Stomach (tissue), 8 donors: ENCODE measurements at regions not wholly inside any gene's neighbourhood (a gene's known extent, or its start where the extent isn't known, plus 50 kb on each side); places are given as distances from the start of the nearest gene placed in this dataset.

Experiments used
- DNase-seq, 2 donors: peaks; one replicate each; pipeline versions ENCODE4 v3.0.0 to v3.0.0-alpha.2; 2013 to 2019
- H3K27ac ChIP-seq, 5 donors: fragments of 200-600 bp in 4 of 5; sonication (generic) in 4 of 5; one replicate each; pipeline ENCODE4 v1.5.1; 2013 to 2019; ENCODE audit warnings: mild to moderate bottlenecking in 1 of 5, moderate library complexity in 1 of 5
- H3K27me3 ChIP-seq, 3 donors: fragments of 200-600 bp; sonication (generic); one replicate each; pipeline ENCODE4 v1.5.1; 2017 to 2019; ENCODE audit warnings: mixed run types in 1 of 3
- H3K36me3 ChIP-seq, 4 donors: fragments of 200-600 bp; sonication (generic); 1 replicate in 3 of 4; 2 replicates in 1 of 4; pipeline ENCODE4 v1.5.1; 2016 to 2019
- H3K4me1 ChIP-seq, 4 donors: fragments of 200-600 bp; sonication (generic); one replicate each; pipeline ENCODE4 v1.5.1; 2016 to 2019
- H3K4me3 ChIP-seq, 4 donors: fragments of 200-600 bp; sonication (generic) in 3 of 4; one replicate each; pipeline ENCODE4 v1.5.1; 2016 to 2019; ENCODE audit warnings: mild to moderate bottlenecking in 1 of 4
- H3K9me3 ChIP-seq, 4 donors: fragments of 200-600 bp; sonication (generic); one replicate each; pipeline ENCODE4 v1.5.1; 2016 to 2019
- EP300 ChIP-seq: sonication (generic); formaldehyde crosslinking; IDR thresholded peaks from one replicate; pipeline ENCODE4 v1.6.1; 2017; ENCODE audit warnings: antibody characterized with exemption
- POLR2A ChIP-seq, 4 donors: fragments of 450-650 bp; IDR thresholded peaks; one replicate each; pipeline ENCODE4 v1.6.1; 2016; ENCODE audit warnings: antibody characterized with exemption in 4 of 4, control low read depth in 2 of 4, mild to moderate bottlenecking in 1 of 4, moderate library complexity in 1 of 4
- POLR2AphosphoS5 ChIP-seq, 3 donors: sonication (generic); formaldehyde crosslinking; IDR thresholded peaks; one replicate each; pipeline ENCODE4 v1.6.1; 2016; ENCODE audit warnings: antibody characterized with exemption in 3 of 3
- WGBS, 5 donors: extraction: QIAGEN DNeasy Blood & Tissue Kit in 3 of 5; methylation state at CpG; one replicate each; pipeline versions ENCODE4 v1.1.5 to v1.1.7; 2013 to 2018; 5-methylcytosine and 5-hydroxymethylcytosine counted together
- intact Hi-C: fragments of 100-400 bp; cut with DNase I; formaldehyde crosslinking; loops from one replicate; pipeline ENCODE4 v1.15.1; 2023; ENCODE audit warnings: low total_unique reads
- TF ChIP-seq, protein P1 (sequence below), 7 experiments: fragments of 450-650 bp in 4 of 7; fragments of 200-600 bp in 3 of 7; sonication (generic) in 3 of 7; IDR thresholded peaks; one replicate each; pipeline ENCODE4 v1.5.1; 2016 to 2019; ENCODE audit warnings: antibody characterized with exemption in 7 of 7, control low read depth in 2 of 7, mild to moderate bottlenecking in 1 of 7
- donor health status: healthy with polysubstance abuse.
- donor health status: Bipolar disorder and iron deficiency.
- donor health status: healthy.

DNA sequence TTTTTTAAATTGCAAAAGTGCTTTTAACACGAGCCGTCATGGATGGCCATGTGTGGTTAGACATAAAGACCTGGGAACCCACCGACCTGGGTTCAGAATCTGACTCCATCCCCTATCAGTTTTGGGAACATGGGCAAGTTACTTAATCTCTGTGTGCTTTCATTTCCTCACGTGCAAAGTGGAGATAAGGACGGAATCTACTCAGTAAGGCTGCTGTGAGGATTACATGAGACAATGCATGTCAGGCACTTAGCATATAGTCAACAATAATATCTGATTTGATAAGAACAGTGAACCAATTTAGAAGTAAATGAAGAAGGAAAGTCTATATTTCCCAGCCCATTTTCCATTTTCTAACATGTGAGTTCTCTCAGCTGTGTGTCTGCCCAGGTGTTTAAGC is 235.4 kb downstream of the SUDS3 start:
- intact Hi-C loops: no loop called here
- TF ChIP-seq, protein P1, sequence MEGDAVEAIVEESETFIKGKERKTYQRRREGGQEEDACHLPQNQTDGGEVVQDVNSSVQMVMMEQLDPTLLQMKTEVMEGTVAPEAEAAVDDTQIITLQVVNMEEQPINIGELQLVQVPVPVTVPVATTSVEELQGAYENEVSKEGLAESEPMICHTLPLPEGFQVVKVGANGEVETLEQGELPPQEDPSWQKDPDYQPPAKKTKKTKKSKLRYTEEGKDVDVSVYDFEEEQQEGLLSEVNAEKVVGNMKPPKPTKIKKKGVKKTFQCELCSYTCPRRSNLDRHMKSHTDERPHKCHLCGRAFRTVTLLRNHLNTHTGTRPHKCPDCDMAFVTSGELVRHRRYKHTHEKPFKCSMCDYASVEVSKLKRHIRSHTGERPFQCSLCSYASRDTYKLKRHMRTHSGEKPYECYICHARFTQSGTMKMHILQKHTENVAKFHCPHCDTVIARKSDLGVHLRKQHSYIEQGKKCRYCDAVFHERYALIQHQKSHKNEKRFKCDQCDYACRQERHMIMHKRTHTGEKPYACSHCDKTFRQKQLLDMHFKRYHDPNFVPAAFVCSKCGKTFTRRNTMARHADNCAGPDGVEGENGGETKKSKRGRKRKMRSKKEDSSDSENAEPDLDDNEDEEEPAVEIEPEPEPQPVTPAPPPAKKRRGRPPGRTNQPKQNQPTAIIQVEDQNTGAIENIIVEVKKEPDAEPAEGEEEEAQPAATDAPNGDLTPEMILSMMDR (IDR thresholded peaks at IDR 0.05): no peak
- TF ChIP-seq EP300: no peak
- no peak for TF ChIP-seq POLR2A (IDR thresholded peaks at IDR 0.05)
- TF ChIP-seq POLR2AphosphoS5 (IDR thresholded peaks at IDR 0.05): no peak
- Histone ChIP-seq H3K9me3 (peaks cover 0 to 8% (median 0%) of the 10 kb centered on the region in 4 donors), H3K4me3 (no peak overlapping the region), H3K4me1 (peaks cover 0 to 16% (median 13%) of the 10 kb centered on the region in 4 donors), H3K27me3 (no peaks in the 10 kb centered on the region), H3K36me3 (no peaks in the 10 kb centered on the region), H3K27ac (no peak overlapping the region)
- DNase-seq: peak in 1 of 2 donors; percentile 2
- 24 to 48% (median 35%) methylated on average over 5 of the region's 5 CpGs for WGBS, 5 donors

DNA sequence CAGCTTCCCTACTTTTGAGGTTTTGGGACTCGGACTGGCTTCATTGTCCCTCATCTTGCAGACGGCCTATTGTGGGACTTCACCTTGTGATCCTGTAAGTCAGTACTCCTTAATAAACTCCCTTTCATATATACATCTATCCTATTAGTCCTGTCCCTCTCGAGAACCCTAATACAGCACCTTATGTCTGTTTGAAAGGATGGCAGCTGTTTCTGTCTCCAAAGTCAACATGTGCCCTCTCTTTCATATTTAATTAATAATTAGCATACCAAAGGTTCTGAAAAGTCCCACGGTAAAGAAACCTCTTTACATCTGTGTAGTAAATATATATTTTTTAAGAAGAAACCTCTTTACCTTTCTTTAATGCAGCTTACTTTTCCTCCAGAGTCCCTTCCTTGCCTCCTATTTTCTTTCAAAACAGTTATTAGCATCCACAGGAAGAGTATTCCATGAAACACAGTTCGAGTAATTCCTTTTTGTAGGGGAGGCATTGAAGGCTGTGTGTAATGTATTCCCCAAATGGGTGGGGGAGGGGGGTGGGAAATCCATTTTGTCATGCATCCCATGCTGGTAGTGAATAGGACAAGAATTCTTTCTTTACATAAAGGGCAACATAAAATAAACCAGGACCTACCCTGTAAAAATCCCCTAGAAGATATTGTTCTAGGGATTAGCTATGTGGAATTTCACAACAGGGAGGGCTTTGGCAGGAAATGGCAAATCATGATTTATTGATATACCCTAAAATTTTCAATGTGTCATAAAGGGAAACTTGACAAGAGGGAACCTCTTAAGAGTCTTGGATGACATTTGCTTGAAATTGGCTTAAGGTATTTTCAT is 241.5 kb downstream of the SUDS3 start:
- TF ChIP-seq, protein P1 (IDR thresholded peaks at IDR 0.05): no peak
- TF ChIP-seq EP300 (no peak), POLR2AphosphoS5 (IDR thresholded peaks at IDR 0.05) (no peak), POLR2A (IDR thresholded peaks at IDR 0.05) (no peak)
- Histone ChIP-seq H3K36me3 (no peaks in the 10 kb centered on the region), H3K9me3 (peaks cover 0 to 8% (median 0%) of the 10 kb centered on the region in 4 donors), H3K27ac (no peak overlapping the region), H3K4me1 (no peaks in the 10 kb centered on the region), H3K4me3 (no peak overlapping the region), H3K27me3 (no peaks in the 10 kb centered on the region)
- intact Hi-C loops: no loop called here
- DNase-seq: no peak
- WGBS, 5 donors: 47 to 58% (median 58%) methylated on average over 5 of the region's 5 CpGs

DNA sequence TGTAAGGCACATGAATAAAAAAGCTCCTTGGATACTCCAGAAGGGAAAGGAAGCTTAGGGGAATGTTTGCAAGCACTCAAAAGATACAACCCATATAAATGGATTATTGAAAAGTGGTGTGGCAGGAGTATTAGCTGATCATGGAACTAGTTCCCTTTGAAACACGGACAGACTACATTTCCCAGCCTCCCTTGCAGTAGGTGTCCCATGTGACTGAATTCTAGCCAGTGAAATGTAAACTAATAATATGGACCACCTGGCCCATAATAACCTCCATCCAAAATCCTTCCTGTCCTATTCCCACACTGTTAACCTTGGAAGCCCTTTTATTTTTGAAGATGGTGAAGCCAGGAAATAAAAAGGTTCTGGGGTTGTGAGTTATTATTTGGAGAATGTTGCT is 242.3 kb downstream of the SUDS3 start:
- WGBS, 5 donors: 75 to 92% (median 83%) methylated on average over 1 of the region's 1 CpG
- peaks cover 0 to 5% (median 0%) of the 10 kb centered on the region in 4 donors for H3K9me3 ChIP-seq
- H3K4me1 ChIP-seq: no peaks in the 10 kb centered on the region
- no peaks in the 10 kb centered on the region for H3K27me3 ChIP-seq
- intact Hi-C loops: no loop called here
- no peak for DNase-seq
- no peak overlapping the region for H3K4me3 ChIP-seq
- no peaks in the 10 kb centered on the region for H3K36me3 ChIP-seq
- TF ChIP-seq EP300: no peak
- TF ChIP-seq, protein P1 (IDR thresholded peaks at IDR 0.05): no peak
- TF ChIP-seq POLR2AphosphoS5 (IDR thresholded peaks at IDR 0.05): no peak
- TF ChIP-seq POLR2A (IDR thresholded peaks at IDR 0.05): no peak
- H3K27ac ChIP-seq: no peak overlapping the region

DNA sequence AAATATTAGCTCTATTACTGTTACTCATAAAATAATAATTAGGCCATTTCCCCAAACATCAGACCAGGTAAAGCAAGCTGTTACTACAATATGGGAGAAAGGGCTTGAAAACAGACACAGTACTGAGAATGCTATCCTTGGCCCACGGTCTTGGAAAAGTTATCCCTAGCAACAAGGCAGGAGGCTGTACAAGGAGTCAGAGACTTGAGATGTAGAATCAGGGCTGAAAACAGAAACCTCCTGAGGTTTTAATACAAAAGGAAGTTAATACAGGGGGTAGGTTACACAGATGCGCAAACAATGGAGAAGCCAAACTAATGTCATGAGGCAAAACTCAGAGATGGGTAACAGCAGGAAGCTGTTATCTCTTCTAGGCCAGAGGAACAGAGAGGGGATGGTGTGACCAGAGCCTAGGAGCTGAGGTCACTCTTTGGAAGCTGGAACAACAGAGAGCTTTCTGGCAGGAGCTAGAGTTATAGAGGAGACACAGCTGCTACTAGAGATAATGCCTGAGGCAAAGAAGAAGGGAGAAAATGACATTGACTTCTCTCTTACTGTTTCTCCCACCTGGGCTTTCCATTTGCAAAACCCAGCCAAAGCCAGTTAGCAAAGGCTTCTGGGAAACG is 248.8 kb downstream of the SUDS3 start:
- no peaks in the 10 kb centered on the region for H3K4me1 ChIP-seq
- TF ChIP-seq EP300 (no peak), POLR2A (IDR thresholded peaks at IDR 0.05) (no peak), POLR2AphosphoS5 (IDR thresholded peaks at IDR 0.05) (no peak)
- TF ChIP-seq, protein P1 (IDR thresholded peaks at IDR 0.05): no peak
- DNase-seq: peak in 1 of 2 donors; percentile 16
- no peaks in the 10 kb centered on the region for H3K9me3 ChIP-seq
- intact Hi-C loops: loop anchor here (10.0 kb wide), 1 partner anchor 220 kb away; no protein-coding TSS in a partner anchor
- no peaks in the 10 kb centered on the region for H3K27me3 ChIP-seq
- H3K36me3 ChIP-seq: no peaks in the 10 kb centered on the region
- WGBS, 5 donors: 70 to 84% (median 79%) methylated on average over 3 of the region's 3 CpGs
- no peak overlapping the region for H3K4me3 ChIP-seq
- no peak overlapping the region for H3K27ac ChIP-seq
